SJSA1 (cell line): ENCODE measurements at regions not wholly inside any gene's neighbourhood (a gene's known extent, or its start where the extent isn't known, plus 50 kb on each side); places are given as distances from the start of the nearest gene placed in this dataset.
"Not testable (repeated sequence)": the region's sequence is repeated elsewhere in the genome, so short reads cannot be mapped to it uniquely, and the experiment has no call there.

Source experiments
- DNase-seq, 2 experiments: peaks; one replicate each; pipeline ENCODE4 v3.0.0-alpha.2; 2015 to 2020; ENCODE audit warnings: low spot score in 2 of 2, low read depth in 1 of 2
- H3K27ac ChIP-seq: fragments of 250-450 bp; sonication (Bioruptor Pico); 2 replicates; pipeline ENCODE4 v1.5.1; 2020; ENCODE audit warnings: mild to moderate bottlenecking, moderate library complexity
- H3K27me3 ChIP-seq: fragments of 250-450 bp; sonication (Bioruptor Pico); replicated peaks from 2 replicates; pipeline ENCODE4 v1.5.1; 2020; ENCODE audit warnings: mild to moderate bottlenecking, moderate library complexity
- H3K36me3 ChIP-seq: fragments of 250-450 bp; sonication (Bioruptor Pico); 2 replicates; pipeline ENCODE4 v1.5.1; 2020; ENCODE audit warnings: mild to moderate bottlenecking
- H3K4me1 ChIP-seq: fragments of 250-450 bp; sonication (Bioruptor Pico); replicated peaks from 2 replicates; pipeline ENCODE4 v1.6.1; 2021; ENCODE audit warnings: mild to moderate bottlenecking
- H3K4me3 ChIP-seq: fragments of 250-450 bp; sonication (Bioruptor Pico); 2 replicates; pipeline ENCODE4 v1.5.1; 2020; ENCODE audit warnings: mild to moderate bottlenecking
- H3K9me3 ChIP-seq: fragments of 250-450 bp; sonication (Bioruptor Pico); replicated peaks from 2 replicates; pipeline ENCODE4 v1.5.1; 2020; ENCODE audit warnings: mild to moderate bottlenecking

DNA sequence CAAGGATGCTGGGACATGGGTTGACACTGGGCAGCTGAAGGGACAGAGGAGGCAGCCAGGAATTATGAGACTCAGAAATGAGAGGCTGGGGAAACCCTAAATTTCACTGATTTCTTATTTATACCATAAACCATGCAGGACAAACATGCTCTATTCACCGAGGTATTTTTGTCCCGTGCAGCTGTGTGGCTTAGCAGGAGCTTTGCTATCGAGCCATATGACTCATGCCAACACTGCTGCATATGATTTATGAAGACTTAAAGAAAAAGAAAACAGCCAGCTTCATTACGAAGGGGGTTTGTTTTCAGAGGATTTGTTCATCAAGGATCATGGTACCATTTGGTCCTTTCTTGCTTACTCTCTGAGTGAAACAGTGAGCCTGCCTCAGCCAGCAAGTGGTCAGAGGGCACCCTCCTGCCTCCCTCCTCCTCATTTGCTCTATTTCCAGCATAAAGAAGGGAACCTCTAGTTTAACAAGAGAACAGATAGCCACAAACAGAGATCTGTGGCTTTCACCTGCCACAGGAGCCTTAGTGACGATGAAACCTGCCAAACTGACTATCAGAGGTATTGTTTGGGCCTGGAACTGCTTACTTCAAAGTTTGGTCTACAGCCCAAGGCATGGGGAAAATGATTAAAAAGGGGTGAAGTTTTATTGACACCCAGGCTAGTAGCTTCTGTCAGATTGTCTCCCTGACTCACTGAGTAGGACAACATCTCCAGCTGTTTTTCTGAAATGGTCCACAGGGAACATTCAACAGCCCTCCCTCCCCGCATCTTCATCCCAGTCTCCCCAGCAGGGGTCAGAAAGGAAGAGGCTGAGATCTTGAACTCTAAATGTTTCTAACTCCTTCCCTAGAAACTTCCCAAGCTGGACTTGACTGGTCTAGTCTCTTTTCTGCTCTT lies 80.1 kb upstream of the MAML3 start:
- no peak for DNase-seq
- H3K36me3 ChIP-seq = no peaks in the 10 kb centered on the region
- no peak overlapping the region for H3K4me3 ChIP-seq
- H3K27ac ChIP-seq = no peak overlapping the region
- H3K27me3 ChIP-seq = no peaks in the 10 kb centered on the region
- H3K9me3 ChIP-seq = no peaks in the 10 kb centered on the region
- peaks cover 33% of the 10 kb centered on the region for H3K4me1 ChIP-seq

DNA sequence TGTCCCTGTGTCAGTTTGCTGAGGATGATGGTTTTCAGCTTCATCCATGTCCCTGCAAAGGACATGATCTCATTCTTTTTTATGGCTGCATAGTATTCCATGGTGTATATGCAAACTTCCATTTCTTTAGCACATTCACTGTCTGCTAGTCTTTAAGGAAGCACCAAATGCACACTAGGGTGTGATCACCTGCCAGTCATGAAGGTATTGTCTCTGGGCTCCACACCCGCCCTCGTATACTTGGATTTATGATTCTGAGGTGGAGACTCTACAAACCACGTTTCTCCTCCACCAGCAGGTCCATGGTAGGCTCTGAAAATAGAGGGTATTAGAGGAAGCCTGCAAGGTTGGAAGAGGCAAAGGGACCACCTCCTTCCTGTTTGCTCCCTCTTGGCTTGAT lies 75.9 kb upstream of the MAML3 start:
- Histone ChIP-seq H3K9me3 (no peaks in the 10 kb centered on the region), H3K27me3 (no peaks in the 10 kb centered on the region), H3K4me1 (peaks cover 8% of the 10 kb centered on the region), H3K27ac (no peak overlapping the region), H3K36me3 (no peaks in the 10 kb centered on the region), H3K4me3 (no peak overlapping the region)
- DNase-seq = no peak

DNA sequence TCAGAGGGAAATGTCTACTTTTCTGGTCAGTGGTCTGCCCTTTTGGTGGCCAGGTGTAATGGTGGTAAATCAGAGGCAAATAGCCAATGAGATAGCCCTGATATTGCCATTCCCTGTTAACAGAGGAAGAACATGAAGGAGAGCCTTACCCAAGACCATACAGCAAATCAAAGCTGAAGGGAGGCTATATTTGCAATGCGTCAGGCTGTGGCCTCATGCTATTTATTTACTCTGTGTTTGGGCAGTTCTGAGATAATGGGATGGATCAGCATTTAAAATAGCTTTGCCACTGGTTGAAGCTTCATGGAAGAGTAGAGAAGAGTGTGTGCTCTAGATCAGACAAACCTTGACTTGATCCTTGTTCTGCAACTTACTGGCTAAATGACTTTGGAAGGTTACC lies 73.3 kb upstream of the MAML3 start:
- no peak for DNase-seq
- Histone ChIP-seq H3K27ac (no peak overlapping the region), H3K4me1 (peaks cover 6% of the 10 kb centered on the region; the same call in 1 of the 2 replicates), H3K27me3 (no peaks in the 10 kb centered on the region), H3K4me3 (no peak overlapping the region), H3K9me3 (no peaks in the 10 kb centered on the region), H3K36me3 (no peaks in the 10 kb centered on the region)

DNA sequence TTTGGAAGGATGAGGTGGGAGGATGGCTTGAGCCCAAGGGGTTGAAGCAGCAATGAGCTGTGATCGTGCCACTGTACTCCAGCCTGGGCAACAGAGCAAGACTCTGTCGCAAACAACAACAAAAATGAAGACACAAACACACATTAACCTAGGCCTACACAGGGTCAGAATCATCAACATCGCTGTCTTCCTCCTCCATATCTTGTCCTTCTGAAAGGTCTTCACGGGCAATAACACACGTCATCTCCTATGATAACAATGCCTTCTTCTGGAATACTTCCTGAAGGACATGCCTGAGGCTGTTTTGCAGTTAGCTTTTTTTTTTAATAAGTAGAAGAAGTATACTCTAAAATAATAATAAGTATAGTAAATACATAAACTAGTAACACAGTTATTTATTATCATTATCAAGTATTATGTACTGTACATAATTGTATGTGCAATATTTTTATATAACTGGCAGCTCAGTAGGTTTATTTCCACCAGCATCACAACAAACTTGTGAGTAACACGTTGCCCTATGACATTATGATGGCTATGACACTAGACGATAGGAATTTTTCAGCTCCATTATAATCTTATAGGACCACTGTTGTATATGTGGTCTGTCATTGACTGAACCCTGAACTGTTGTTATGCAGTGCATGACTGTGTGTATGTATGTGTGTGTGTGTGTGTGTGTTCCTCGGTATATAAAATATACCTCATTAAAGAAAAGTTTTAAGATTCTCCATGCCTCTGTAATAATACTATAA lies 69.2 kb upstream of the MAML3 start:
- Histone ChIP-seq H3K27ac (no peak overlapping the region), H3K4me1 (peaks cover 6% of the 10 kb centered on the region; the same call in 1 of the 2 replicates), H3K9me3 (no peaks in the 10 kb centered on the region), H3K27me3 (no peaks in the 10 kb centered on the region), H3K36me3 (no peaks in the 10 kb centered on the region), H3K4me3 (no peak overlapping the region)
- DNase-seq = no peak

DNA sequence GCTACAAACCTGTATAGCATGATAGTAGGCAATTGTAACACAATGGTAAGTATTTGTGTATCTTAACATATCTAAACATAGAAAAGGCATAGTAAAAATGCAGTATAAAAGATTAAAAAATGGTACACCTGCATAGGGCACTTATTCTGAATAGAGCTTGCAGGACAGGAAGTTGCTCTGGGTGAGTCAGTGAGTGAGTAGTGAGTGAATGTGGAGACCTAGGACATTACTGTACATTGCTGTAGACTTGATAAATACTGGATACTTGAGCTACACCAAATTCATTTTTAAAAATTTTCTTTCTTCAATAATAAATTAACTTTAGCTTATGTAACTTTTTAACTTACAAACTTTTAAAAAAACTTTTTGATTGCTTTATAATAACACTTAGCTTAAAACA lies 68.2 kb upstream of the MAML3 start:
- Histone ChIP-seq H3K9me3 (no peaks in the 10 kb centered on the region), H3K27me3 (no peaks in the 10 kb centered on the region), H3K4me1 (peaks cover 6% of the 10 kb centered on the region; the same call in 1 of the 2 replicates), H3K27ac (no peak overlapping the region), H3K4me3 (no peak overlapping the region), H3K36me3 (no peaks in the 10 kb centered on the region)
- no peak for DNase-seq

DNA sequence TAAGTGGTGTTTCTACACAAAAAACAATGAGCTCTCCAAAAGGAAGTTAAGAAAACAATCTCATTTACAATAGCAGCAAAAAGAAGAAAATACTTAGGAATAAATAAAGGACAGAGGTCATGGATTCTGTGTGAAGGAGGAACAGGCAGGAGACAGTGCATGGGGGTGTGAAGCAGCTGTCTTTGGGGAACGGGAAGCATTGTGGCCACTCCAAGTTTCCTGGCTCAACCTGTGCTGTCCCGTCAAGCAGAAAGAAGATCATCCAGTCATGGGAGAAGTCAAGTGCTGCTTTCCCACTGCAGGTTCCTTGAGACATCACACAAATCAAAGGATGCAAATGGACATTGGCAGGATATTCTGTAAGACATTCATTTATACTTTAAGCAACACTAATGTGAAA lies 66.1 kb upstream of the MAML3 start:
- H3K27ac ChIP-seq = no peak overlapping the region
- DNase-seq = no peak
- H3K36me3 ChIP-seq = no peaks in the 10 kb centered on the region
- H3K4me3 ChIP-seq = no peak overlapping the region
- no peaks in the 10 kb centered on the region for H3K9me3 ChIP-seq
- H3K4me1 ChIP-seq = peaks cover 6% of the 10 kb centered on the region; the same call in 1 of the 2 replicates
- no peaks in the 10 kb centered on the region for H3K27me3 ChIP-seq

DNA sequence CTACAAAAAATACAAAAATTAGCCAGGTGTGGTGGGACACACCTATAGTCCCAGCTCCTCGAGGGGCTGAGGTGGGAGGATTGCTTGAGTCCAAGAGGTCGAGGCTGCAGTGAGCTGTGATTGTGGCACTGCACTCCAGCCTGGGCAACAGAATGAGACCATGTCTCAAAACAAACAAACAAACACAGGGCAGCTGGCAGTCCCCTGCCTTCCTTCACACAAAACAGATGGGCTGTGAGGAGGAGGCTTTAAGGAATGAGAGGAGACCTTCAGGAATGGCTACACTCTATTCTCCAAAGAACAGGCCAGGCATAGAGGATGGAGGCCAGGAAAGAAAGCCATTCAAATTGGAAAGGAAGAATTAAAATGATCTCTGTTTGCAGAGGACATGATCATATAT lies 65.6 kb upstream of the MAML3 start:
- Histone ChIP-seq H3K27ac (no peak overlapping the region), H3K9me3 (no peaks in the 10 kb centered on the region), H3K27me3 (no peaks in the 10 kb centered on the region), H3K36me3 (no peaks in the 10 kb centered on the region), H3K4me1 (peaks cover 6% of the 10 kb centered on the region; the same call in 1 of the 2 replicates), H3K4me3 (no peak overlapping the region)
- no peak for DNase-seq

DNA sequence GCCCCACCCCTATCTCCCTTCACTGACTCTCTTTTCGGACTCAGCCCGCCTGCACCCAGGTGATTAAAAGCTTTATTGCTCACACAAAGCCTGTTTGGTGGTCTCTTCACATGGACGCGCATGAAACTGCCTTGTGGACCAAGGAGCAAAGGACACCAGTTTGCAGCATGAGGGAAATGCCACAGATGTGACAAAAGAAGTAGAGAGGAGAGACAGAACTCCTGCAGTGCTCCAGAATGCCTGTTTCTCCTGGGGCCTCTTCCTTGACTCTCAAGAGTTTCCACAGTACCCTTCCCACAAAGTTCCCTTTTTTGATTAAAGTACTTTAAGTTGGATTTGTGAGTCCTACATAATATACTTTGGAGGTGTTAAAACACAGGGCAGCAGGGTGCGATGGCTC lies 65.1 kb upstream of the MAML3 start:
- not testable (repeated sequence) for H3K4me3 ChIP-seq, H3K27ac ChIP-seq, H3K36me3 ChIP-seq, H3K9me3 ChIP-seq, H3K27me3 ChIP-seq, H3K4me1 ChIP-seq, DNase-seq

DNA sequence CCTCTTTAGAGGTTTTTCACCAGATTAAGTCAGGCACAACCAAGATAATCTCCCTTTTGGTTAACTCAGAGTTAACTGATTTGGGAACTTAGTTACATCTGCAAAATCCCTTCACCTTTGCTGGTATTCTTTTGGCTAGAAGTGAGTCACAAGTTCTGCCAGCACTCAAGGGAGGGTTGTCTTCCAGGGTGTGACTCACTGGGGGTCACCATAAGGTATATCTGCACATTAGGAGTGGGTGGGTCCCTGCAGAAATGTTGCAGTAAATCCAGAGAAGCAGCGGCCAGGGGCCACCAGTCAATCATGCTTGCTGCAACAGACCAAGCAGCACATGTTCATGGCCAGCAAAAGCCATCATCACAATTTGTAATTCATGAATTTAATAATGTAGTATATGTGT lies 59.8 kb upstream of the MAML3 start:
- Histone ChIP-seq H3K27ac (no peak overlapping the region), H3K9me3 (no peaks in the 10 kb centered on the region), H3K36me3 (no peaks in the 10 kb centered on the region), H3K4me3 (no peak overlapping the region), H3K4me1 (0 out of 2 replicates have a peak, but pooled peaks cover 4% of the 10 kb centered on the region), H3K27me3 (no peaks in the 10 kb centered on the region)
- DNase-seq = no peak

DNA sequence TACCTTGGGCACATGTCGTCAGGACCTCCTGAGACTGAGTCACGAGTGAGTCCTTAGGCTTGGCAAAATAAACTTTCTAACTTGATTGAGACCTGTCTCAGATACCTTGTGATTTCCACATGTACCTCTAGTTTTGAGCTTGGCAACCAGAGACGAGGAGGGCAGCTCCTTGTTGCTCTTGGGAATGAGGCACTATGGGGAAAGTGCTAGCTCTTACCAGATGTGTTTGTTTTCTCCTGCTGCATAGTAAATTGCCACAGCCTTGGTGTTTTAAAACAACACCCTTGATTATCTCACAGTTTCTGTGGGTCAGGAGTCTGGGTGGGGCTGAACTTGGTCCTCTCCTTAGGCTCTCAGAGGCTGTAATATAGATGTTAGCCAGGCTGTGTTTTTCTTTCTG lies 59.1 kb upstream of the MAML3 start:
- 0 out of 2 replicates have a peak, but pooled peaks cover 4% of the 10 kb centered on the region for H3K4me1 ChIP-seq
- H3K27me3 ChIP-seq = no peaks in the 10 kb centered on the region
- no peak for DNase-seq
- no peaks in the 10 kb centered on the region for H3K36me3 ChIP-seq
- H3K27ac ChIP-seq = no peak overlapping the region
- no peaks in the 10 kb centered on the region for H3K9me3 ChIP-seq
- no peak overlapping the region for H3K4me3 ChIP-seq

DNA sequence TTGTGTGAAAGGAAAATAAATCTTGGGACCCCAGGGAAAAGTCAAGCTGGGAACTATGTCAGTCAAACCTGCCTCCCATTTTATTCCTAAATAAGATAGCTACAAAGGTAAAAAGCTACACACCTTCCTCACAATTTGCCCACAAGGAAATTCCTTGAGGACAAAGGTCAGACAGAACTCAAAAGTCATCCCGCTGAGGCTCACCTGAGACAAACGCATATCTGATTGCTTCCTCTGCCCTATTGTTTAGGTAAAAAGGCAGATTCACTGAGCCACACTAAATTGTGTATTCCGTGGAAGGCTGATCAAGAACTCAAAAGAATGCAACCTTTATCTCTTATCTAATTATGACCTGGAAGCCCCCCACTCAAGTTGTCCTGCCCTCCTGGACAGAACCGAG lies 58.7 kb upstream of the MAML3 start:
- Histone ChIP-seq H3K27ac (no peak overlapping the region), H3K4me1 (0 out of 2 replicates have a peak, but pooled peaks cover 4% of the 10 kb centered on the region), H3K4me3 (no peak overlapping the region), H3K36me3 (no peaks in the 10 kb centered on the region), H3K9me3 (no peaks in the 10 kb centered on the region), H3K27me3 (no peaks in the 10 kb centered on the region)
- no peak for DNase-seq

DNA sequence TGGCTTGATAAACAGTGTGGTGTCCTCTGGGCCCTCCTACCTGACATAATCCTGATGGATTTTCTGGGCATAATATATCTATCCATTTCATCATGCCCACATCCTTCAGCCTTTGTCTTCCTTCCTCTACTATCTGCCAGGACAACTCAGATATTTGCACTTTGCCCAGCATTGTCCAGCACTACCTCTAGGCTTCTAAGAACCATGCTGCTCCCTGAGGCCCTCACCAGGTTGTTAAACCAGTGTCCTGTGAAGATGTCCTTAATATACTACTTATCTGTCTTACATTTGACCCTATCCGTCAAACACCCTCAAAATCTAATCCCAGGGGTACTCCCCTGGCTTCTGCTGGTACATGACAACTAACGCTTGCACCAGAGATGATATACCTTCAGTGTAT lies 58.2 kb upstream of the MAML3 start:
- no peaks in the 10 kb centered on the region for H3K9me3 ChIP-seq
- no peak for DNase-seq
- no peaks in the 10 kb centered on the region for H3K36me3 ChIP-seq
- no peak overlapping the region for H3K27ac ChIP-seq
- H3K27me3 ChIP-seq = 0 out of 2 replicates have a peak, but pooled peaks cover 3% of the 10 kb centered on the region
- no peak overlapping the region for H3K4me3 ChIP-seq
- 0 out of 2 replicates have a peak, but pooled peaks cover 4% of the 10 kb centered on the region for H3K4me1 ChIP-seq

DNA sequence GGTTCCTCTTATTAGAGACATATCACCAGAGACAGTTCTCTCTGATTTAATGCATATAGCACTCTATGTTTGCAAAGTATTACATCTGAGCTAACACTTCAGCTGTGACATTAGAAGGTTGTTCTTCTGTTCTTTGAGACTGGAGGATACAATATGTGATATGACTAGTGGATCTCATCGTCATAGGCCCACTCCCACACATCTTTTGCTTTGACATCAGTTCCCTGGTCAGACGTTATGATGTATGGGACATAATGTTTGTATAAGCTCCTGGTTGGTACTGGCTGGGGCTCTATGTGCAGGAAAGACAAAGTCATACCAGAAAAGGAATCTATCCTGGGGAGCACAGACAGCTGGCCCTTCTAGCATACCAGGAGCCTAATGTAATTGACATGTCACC lies 57.7 kb upstream of the MAML3 start:
- H3K36me3 ChIP-seq = no peaks in the 10 kb centered on the region
- DNase-seq = no peak
- H3K9me3 ChIP-seq = no peaks in the 10 kb centered on the region
- H3K27ac ChIP-seq = no peak overlapping the region
- H3K4me3 ChIP-seq = no peak overlapping the region
- H3K4me1 ChIP-seq = 0 out of 2 replicates have a peak, but pooled peaks cover 4% of the 10 kb centered on the region
- H3K27me3 ChIP-seq = 0 out of 2 replicates have a peak, but pooled peaks cover 3% of the 10 kb centered on the region

DNA sequence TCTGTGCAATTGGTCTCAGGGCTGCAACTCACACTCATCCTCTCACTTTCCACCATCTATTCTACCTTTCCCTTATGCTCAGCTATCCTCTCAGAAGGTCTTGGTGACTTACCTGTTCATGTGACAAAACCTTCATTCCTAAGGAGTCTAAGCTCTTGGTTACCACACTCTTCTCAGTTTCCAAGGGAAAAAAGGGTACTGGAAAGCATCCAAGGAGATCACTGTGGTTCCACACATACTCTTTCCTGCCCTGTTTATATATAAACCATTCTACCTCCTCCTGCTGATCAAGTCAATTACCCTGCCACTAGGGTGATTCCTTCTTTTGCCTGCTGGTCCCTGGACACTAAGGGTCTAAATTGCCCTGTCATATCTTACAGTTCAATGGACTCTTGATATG lies 57.2 kb upstream of the MAML3 start:
- DNase-seq = no peak
- H3K27me3 ChIP-seq = 0 out of 2 replicates have a peak, but pooled peaks cover 3% of the 10 kb centered on the region

More for the DNA sequence above, 57.2 kb upstream of the MAML3 start:
- Histone ChIP-seq H3K4me1 (0 out of 2 replicates have a peak, but pooled peaks cover 4% of the 10 kb centered on the region), H3K36me3 (no peaks in the 10 kb centered on the region), H3K27ac (no peak overlapping the region), H3K9me3 (no peaks in the 10 kb centered on the region), H3K4me3 (no peak overlapping the region)
